HG02840 (cell line): ENCODE measurements at regions not wholly inside any gene's neighbourhood (a gene's known extent, or its start where the extent isn't known, plus 50 kb on each side); places are given as distances from the start of the nearest gene placed in this dataset.
"Not testable (repeated sequence)": the region's sequence is repeated elsewhere in the genome, so short reads cannot be mapped to it uniquely, and the experiment has no call there.

ENCODE experiments used
- ATAC-seq: cut with Tn5 transposase; IDR thresholded peaks from one replicate; pipeline ENCODE4 v1.9.1; 2021; ENCODE audit warnings: mild to moderate bottlenecking, moderate library complexity, moderate number of reproducible peaks; ENCODE audit not compliant: unreplicated experiment, low FRiP score

DNA sequence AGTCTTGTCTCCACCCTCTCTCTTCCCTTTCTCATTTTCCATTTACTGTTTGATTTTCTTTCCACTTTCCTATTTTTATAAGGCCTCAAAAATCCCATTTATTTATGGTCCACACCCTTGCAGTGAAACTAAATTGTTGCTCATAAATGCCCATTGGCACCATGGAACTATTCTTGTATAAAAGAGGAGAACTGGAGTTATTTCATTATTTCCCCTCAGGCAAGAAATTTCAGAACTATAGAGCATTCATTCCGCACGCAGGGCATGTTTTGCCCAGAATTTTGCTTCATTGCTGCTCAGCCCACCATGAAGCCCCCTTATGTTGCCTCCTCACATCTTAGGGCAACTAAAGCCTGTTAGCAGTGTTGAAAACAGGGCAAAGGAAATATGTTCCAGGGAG is 113.7 kb upstream of the MMADHC start:
- ATAC-seq: no peak

DNA sequence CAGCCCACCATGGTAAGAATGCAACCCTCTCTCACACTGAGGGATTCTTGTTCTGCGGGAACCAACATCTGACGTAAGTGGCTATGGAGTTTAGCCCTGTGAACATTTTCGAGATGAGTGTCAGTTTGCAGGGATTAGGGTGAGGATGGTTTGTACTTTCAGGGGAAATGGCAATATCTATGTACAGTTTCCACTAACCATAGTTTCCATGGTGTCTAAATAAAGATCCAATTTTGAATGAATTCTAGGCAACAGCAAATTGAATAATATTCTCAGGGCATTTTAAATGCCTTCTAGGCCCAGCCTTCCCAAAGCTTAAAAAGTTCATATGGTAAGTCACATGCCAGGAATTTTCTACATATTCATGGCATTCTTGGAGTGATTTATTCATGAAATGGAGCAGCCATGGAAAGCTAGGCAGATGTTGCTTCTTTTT is 105.4 kb upstream of the MMADHC start:
- no peak for ATAC-seq

DNA sequence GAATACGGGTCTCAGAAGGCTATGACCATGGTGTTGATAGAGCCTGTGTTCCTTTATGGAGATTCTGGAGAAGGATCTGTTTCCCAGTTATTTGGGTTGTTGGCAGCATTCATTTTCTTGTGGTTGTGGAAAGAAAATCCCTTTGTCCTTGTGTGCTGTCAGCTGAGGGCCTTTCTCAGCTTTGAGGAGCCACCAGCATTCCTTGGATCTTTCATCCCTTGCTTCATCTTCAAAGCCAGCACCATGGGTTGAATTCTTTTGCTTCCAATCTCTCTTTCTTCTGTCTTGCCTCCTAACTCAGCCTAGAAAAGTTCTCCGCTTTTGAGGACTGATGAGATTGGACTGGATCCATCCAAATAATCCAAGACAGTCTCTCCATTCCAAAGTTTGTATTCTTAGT is 103.2 kb upstream of the MMADHC start:
- no peak for ATAC-seq

DNA sequence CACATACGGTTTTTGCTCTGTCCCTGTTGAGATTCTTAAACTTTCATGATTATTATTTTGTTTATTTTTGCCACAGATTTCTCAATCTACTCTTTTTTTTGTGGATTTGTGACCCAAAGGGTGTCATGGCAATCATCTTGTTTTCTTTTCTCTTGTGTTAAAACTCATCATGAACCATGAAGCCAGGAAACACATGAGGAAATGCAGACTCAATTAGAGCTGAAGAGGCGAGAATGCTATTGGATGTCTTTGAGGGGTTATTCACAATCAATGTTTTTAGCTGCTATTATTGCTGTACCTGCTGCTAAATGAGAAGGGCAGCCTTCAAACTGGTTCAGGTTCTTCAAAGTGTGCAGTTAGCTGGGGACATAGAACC is 99.5 kb upstream of the MMADHC start:
- no peak for ATAC-seq

DNA sequence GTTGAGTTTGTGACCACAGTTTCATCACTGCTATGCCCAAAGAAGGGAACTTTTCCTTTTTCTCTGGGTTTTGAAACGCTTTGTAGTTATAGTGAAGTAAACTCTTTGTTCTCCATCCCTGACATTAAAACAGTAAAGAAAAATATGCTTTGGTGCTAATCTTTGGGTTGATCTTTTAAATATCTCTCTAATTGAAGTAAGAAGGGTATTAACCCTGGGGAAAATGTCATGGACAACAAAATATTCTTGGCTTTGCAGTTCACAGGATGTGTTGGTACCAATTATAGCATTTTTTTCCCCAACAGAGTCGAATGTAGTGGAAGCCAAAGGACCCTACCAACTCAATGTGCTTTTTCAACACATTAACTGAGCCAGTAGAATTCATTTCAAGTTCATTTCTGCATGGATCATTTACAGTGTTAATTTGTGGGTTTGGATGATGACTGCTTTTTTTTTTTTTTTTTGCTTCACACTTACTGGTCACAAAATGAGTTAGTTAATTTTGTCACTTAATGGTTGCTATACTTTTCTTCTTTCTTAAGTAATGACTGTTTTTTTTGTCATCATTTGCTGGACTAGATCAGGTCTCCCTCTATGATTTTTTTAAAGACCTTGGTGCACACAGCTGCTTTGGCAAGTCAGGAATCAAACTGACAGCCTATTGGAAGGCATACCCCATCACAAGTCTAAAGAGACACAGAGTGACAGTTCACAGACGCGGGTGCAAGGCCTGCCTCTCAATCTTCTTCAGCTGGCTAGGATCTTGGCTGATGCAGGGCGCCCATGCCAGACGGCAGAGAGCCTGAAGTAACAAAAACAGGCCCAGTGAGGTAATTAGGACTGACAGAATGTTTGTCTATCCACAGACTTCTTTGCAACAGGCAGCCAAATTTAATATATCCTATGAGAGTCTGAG is 98.8 kb upstream of the MMADHC start:
- no peak for ATAC-seq

DNA sequence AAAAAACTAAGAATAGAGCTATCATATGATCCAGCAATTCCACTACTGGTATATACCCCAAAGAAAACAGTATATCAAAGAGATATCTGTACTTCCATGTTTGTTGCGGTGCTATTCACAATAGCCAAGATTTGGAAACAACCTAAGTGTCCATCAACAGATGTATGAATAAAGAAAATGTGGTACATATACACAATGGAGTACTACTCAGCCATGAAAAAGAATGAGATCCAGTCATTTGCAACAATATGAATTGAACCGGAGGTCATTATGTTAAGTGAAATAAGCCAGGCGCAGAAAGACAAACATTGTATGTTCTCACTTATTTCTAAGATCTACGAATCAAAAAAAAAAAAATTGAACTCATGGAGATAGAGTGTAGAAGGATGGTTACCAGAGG is 97.8 kb upstream of the MMADHC start:
- ATAC-seq: not testable (repeated sequence)

DNA sequence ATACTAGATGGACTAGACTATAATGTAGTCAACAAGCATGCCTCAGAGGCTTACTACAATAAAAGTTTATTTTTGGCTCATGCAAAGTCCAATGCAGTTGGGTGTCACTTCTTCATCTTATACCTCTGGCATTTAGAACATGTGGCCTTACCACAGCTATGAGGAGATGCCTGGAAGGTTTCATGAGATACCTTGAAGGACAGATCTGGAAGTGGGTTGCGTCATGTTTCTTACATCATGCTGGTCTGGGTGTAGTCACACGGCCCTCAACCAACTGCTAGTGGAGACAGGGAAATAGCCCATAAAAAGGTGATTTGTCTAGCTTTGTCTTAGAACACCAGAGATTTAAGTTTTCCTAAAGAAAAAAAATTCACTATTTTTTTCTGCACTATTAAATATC is 91.7 kb upstream of the MMADHC start:
- no peak for ATAC-seq

DNA sequence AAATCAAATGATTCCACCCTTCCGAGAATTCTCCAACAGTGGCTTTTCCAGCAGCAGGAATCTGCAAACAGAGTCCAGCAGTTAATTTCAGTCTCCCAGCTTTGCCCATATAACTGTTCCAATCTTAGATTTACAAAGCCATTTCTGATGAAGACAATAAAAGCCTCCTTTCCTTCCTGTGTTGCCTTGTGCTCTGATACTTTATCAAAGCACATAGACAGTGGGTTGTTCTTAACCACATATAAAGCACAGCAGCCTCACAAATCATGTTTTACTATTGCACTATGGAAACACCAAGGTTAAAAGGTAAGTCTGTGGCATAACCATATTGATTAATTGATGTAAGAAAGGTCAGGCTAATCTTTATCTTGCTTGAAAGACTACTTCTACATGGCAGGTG is 89.8 kb upstream of the MMADHC start:
- ATAC-seq: no peak

DNA sequence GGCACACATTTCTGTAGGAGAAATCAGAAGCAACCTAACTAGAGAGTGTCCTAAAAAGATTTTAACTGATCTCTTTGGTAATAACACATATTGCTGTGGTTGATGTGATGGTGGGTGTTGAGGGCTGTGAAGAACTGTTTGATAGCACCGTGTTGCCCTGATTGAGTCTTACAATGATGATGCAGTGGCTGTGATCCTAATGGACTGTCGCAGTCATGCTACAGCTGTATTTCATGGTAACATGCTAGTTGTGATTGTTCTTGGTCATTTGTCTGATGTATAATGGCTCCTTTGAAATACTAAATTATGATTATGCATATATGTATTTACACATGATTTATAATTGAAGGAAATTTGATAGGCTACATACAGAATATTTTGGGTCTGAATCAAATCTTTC is 82.5 kb upstream of the MMADHC start:
- ATAC-seq: no peak

DNA sequence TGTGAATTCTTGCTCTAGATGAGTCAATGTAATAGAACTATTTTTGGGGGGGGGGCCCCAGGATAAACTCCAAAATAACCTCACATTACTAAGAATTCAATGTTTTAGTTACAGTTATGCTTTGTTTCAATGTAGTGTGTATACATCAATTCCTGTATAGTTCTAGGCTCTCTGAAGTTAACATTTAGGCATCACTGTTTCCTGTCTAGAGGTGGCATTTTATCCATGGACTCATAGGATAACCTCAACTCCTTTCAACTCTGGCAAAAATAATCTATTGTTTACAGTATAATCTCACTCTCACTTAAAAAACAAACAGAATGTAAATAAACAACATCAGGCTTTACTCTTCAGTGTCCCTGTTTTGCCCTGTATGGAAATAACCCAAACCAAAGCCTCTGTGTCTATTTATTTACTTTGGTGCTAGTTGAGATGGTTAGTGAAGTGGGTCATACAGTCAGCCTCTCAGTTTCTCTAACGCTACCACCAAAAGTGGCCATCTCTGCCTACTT is 79.3 kb upstream of the MMADHC start:
- ATAC-seq: no peak

DNA sequence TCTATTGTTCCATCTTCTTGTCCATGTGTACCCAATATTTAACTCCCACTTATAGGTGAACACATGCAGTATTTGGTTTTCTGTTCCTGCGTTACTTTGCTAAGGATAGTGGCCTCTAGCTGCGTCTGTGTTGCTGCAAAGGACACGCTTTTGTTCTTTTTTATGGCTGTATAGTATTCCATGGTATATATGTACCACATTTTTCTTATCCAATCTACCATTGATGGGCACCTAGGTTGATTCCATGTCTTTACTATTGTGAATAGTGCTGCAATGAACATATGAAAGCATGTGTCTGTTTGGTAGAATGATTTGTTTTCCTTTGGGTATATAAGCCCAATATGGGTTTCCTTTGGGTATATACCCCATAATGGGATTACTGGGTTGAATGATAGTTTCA is 77.3 kb upstream of the MMADHC start:
- ATAC-seq: no peak

DNA sequence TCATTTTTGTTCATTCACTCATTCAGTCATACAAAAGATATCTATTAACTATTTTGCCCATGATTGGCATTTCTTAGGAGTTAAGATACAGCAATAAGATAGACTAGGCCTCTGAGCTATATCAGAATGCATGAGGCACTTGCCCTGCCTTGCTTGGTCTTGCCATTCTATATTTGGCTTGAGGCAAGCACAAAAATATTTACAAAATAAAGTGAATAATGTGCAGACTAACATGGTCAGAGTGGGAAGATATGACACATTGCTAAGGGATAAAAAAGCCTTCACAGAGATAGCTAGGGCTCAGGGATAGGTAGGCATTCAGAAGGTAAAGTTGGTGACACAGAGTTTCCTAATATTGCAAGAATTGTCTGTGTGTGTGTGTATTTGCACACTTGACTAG is 75.0 kb upstream of the MMADHC start:
- ATAC-seq: no peak

DNA sequence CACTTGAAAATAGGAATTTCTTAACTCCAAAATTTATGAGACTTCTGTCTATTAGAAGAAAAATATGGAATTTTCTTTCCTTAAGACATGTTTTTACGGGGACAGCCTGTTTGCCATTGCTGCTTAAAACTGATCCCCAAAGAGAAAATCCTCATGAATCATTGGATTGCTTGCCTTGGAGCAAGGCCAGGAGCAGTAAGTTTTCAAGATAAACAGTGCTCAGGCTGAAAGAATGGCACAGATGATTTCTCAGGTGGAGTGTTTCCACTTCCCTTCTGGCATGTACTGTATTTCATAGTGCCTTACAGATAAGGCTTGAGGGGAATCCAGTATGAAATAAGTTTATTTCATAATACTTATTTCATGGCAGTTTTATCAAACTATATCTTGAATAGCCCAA is 74.3 kb upstream of the MMADHC start:
- ATAC-seq: no peak

DNA sequence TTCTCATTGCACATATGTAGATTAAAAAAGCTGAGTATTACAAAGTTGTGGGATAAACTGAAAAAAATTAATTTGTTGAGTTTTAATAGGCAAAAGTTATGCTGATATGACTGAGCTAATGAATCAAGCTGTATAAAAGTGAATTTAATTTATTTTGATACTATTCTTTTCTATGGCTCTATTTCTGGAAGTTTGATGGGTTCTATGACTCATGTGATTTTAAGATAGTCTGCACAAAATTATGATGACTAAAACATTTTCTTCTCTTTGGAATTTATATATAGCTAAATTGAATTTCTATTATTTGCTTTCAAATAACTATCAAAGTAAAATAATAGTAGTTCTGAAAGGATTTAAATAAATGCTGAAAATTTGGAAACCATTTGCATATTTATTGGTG is 71.0 kb upstream of the MMADHC start:
- ATAC-seq: no peak

DNA sequence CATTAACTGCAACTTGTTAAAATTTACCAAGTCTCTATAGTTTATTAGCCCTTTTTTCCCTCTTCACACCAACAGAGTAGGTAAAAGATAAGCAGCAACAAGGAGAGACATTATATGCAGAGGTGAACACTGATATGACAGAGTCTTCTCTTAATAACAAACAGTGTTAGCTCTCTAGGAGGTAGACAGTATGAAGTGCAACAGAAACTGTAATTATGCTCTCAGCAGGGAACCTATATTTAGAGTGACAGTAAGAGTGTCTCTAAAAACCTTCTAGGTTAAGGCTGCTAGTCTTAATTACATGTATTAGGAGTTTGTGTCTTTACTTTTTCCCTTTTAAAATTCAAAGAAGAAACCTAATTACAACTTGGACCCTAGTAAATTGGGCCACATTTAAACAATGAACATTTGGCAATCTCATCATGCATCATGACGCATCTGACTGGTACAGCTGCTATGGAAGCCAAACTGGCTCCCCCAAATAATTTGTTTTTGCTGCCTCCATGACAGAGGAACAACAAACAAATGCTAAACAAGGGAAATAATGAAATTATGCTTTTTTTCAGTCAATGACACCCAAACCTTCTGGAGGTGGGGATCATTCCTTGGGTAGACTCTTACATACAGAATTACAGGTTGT is 69.9 kb upstream of the MMADHC start:
- ATAC-seq: no peak

DNA sequence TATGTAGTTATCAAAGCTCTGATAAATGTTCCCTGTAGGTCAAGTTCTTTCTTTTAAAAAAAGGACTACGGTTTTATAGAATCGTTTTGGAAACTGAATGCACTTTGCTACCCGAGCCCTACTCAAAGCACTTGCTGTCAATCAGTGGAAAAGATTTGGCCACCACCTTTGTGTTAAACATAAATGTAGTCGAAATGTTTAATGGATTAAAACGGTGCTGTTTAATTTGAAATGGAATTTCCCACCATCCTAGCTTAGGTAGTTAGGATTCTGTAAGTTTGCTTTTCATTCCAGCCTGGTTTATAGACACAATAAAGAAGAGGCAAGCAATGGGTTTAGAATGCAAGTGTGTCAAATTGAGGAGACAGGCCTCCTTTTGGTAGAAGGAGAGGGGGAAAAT is 69.4 kb upstream of the MMADHC start:
- no peak for ATAC-seq

DNA sequence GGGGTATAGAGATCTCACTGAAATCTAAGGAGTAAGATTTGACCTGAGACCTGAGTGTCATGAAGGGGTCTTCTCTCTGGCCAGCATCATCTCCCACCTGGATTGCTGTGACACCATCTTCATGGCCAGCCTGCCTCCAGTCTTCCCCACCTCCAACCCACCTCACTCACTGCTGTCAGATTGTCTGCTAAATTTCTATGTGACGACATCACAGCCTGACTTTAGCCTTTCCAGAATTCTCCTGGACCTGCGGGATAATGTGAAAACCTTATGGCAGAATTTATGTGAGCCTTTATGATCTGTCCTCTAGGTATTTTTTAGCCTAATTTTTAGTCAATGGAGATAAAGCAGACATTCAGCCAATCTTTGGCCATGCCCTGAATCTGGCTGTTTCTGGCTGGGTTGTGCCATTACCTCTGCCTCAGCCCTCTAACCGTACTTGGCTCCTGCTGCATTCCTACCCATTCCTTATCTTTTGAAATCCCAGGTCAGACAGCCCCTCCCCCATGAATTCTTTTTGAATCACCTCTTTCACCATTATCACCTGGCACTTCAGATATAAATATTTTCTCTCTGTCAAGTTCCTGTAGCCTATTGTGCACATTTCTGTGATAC is 66.4 kb upstream of the MMADHC start:
- no peak for ATAC-seq

DNA sequence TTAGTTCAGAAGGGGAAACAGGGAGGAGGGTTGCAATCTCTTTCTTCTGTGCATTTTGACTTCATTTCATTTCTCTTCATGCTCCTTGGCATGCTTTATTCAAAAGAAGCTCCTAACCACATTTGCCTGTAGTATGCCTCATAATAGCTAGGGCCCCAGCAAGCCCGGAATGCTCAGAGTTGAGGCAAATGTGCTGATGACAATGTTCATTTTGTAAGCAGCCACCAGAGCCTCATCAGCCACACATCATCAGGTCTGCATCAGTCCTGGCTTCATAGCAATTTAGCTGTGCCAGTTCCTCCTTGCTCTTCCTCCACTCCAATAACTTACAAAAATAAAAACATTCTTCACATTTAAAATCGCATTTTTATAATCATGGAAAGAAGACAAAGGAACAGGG is 65.4 kb upstream of the MMADHC start:
- no peak for ATAC-seq

DNA sequence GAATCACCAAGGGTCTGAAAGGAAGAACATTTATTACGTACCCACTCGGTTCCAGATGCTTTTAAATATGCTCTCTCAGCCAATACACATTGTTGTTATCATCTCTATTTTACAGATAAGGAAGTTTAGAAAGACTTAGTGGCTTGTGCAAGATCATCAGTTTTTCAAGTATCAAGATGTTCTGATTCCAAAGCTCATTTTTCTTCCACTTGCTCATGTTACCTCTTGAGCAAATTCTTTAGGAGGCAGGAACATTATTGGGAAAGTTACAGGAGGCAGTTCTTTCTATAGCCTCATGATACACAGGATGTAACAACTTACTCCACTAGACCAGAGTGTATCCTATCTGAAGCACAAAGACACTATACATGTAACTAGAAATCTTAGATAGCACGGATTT is 65.0 kb upstream of the MMADHC start:
- no peak for ATAC-seq

DNA sequence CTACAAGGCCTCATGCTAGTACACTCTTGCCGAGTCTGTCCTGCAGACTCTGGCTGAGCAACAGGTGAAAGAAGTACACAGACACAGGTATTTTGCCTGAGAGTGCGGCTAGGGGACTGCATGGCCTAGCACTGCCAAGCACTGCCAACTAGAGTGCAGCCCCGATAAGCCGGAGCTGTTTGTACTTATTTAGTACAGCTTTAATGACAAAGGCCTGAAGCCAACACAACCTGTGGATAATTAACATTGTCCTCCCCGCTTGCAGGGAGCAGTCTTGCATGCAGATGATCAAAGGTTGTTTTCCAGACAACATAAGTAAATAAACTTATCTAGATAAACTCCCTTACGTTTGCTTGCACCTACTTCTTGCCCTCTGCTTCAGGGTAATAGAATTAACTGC is 63.7 kb upstream of the MMADHC start:
- no peak for ATAC-seq

DNA sequence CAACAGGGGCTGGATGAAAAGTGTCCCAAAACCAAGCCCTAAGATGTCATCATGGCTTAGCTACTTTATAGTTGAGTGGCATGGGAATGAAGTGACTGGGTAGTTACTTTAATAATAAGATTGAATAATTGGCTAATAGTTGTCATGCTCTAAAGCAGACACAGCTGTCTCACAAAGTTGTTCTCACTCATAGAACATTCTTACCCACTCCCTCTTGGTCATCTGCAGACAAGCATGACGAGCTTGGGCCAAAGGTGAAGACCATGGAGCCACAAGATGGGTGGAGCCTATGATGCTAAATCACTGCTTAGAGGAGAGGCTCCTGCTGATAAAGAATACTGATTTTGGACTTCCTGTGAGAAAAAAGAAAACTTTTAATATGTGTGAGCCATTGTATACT is 62.4 kb upstream of the MMADHC start:
- ATAC-seq: no peak
